ENCODE measurements at regions not wholly inside any gene's neighbourhood (a gene's known extent, or its start where the extent isn't known, plus 50 kb on each side); places are given as distances from the start of the nearest gene placed in this dataset.

DNA sequence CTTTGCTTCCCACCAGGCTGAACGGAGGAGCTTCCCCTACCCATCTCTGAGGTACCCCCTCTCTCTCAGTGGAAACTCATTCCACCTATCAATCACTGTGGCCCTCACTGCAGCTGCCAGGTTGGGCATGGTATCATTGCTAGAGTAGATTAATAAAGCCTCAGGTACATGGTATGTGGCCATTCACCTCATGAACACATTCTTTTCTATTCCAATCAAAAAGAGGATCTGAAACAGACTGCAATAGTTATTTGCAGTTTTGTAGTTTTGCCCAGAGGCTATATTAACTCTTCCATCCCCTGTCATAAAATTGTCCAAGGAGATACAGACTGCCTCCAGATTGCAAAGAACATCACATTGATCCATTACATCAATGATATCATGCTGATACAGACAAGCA lies 85.8 kb upstream of the MVB12B start:
- H3K4me3 ChIP-seq (replicated peaks; ENCODE audit: low read depth, low read length): no peak overlapping the region
- no peak for DNase-seq (ENCODE audit: low read depth)
- TF ChIP-seq CTCF (IDR thresholded peaks at IDR 0.05; ENCODE audit: low read length, missing control alignments): no peak

DNA sequence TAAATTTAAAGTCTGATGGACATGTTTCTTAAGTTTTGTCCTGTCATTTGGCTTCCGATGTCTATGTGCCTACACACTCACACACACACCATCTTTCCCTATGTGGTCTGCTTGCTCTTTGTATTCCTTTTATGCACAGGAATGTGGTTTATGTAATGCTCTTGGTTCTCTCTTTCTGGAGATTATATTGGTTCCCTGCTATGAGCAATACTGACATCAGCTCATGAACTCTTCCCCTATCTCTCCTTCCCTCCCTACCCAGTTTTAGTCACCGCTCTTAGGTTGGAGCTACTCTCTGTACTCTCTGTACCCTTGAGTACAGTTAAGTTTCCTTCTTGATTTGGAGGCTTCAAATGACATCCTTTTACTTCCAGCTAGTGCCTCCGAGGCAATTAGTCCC lies 77.9 kb upstream of the MVB12B start:
- peak; percentile 78 for DNase-seq (ENCODE audit: low read depth)
- no peak for TF ChIP-seq CTCF (IDR thresholded peaks at IDR 0.05; ENCODE audit: low read length, missing control alignments)
- H3K4me3 ChIP-seq (replicated peaks; ENCODE audit: low read depth, low read length): no peak overlapping the region

DNA sequence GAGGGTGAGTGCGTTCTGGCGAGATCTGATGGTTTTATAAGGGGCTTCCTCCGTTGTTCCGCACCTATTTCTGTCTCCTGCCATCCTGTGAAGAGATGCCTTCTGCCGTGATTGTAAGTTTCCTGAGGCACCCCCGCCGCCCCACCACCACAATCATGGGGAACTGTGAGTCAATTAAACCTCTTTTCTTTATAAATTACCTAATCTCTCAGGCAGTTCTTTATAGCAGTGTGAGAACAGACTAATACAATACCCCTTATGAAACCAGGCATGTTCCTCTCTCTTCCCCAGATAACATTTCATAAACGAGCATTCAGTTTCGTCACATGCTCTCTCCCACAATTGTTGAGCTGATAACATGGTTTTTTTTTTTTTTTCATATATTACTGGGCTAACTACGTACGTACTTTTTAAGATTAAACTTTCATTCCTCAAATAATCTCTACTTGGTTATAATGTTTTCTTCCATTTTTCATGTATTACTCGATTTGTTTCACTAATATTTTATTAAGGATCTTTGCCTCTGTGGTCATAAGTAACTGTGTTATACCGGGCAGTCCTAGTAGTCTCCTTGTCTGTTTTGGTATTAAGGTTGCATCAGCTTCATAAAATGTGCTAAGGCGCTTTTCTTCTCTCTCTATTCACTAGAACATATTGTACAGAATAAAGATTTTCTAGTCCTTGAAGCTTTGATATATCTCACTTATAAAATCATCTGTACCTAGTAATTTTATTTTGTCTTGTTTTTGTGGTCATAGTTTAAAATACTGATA lies 64.9 kb upstream of the MVB12B start:
- H3K4me3 ChIP-seq (replicated peaks; ENCODE audit: low read depth, low read length): no peak overlapping the region
- DNase-seq (ENCODE audit: low read depth): peak; percentile 83
- TF ChIP-seq CTCF (IDR thresholded peaks at IDR 0.05; ENCODE audit: low read length, missing control alignments): no peak

GRCh38 chr9:126262738-126263137 lies 63.9 kb upstream of the MVB12B start:
- no peak for DNase-seq (ENCODE audit: low read depth)
- no peak for TF ChIP-seq CTCF (IDR thresholded peaks at IDR 0.05; ENCODE audit: low read length, missing control alignments)
- no peak overlapping the region for H3K4me3 ChIP-seq (replicated peaks; ENCODE audit: low read depth, low read length)

- TF ChIP-seq CTCF (IDR thresholded peaks at IDR 0.05; ENCODE audit: low read length, missing control alignments): no peak
- DNase-seq (ENCODE audit: low read depth): no peak
- no peak overlapping the region for H3K4me3 ChIP-seq (replicated peaks; ENCODE audit: low read depth, low read length)
These were observed 56.1 kb upstream of the MVB12B start for GRCh38 chr9:126270556-126270955.

GRCh38 chr9:126275386-126276001 lies 51.1 kb upstream of the MVB12B start:
- H3K4me3 ChIP-seq (replicated peaks; ENCODE audit: low read depth, low read length): no peak overlapping the region
- TF ChIP-seq CTCF (IDR thresholded peaks at IDR 0.05; ENCODE audit: low read length, missing control alignments): no peak
- DNase-seq (ENCODE audit: low read depth): peak; percentile 48
